Bronchial epithelial cell (primary cell): ENCODE measurements at regions not wholly inside any gene's neighbourhood (a gene's known extent, or its start where the extent isn't known, plus 50 kb on each side); places are given as distances from the start of the nearest gene placed in this dataset.

Source experiments
- DNase-seq: peaks from one replicate; pipeline ENCODE4 v3.0.0-alpha.2; 2010; ENCODE audit warnings: low read depth
- FAIRE-seq: peaks from 2 replicates; lab custom pipeline; 2011; peaks lifted over from hg19 to GRCh38; lab: Jason Lieb, UNC
- H3K27me3 ChIP-seq: 2 replicates; pipeline ENCODE4 v1.5.1; 2011; ENCODE audit warnings: low read length; ENCODE audit not compliant: control insufficient read depth, insufficient read depth
- H3K36me3 ChIP-seq: 2 replicates; pipeline ENCODE4 v1.5.1; 2011; ENCODE audit warnings: low read length; ENCODE audit not compliant: control insufficient read depth, insufficient read depth
- H3K4me3 ChIP-seq: 2 replicates; pipeline ENCODE4 v1.5.1; 2011; ENCODE audit warnings: mild to moderate bottlenecking, low read depth, low read length, control low read depth
- CTCF ChIP-seq: IDR thresholded peaks from 2 replicates; pipeline ENCODE4 v1.5.1; 2011; ENCODE audit warnings: mild to moderate bottlenecking, moderate library complexity, low read length, control low read depth, inconsistent platforms; ENCODE audit not compliant: insufficient read depth, severe bottlenecking

GRCh38 chr5:15137414-15137813 is 265.8 kb upstream of the ANKH start:
- Histone ChIP-seq H3K27me3 (no peaks in the 10 kb centered on the region), H3K36me3 (no peaks in the 10 kb centered on the region), H3K4me3 (no peak overlapping the region)
- no peak for DNase-seq
- no peak for TF ChIP-seq CTCF
- FAIRE-seq = no peak

- Histone ChIP-seq H3K27me3 (no peaks in the 10 kb centered on the region), H3K36me3 (no peaks in the 10 kb centered on the region), H3K4me3 (no peak overlapping the region)
- DNase-seq (no peak), FAIRE-seq (no peak)
- TF ChIP-seq CTCF = no peak
These were observed 264.1 kb upstream of the ANKH start for GRCh38 chr5:15135661-15136060.

GRCh38 chr5:15133456-15133965 is 261.9 kb upstream of the ANKH start:
- Histone ChIP-seq H3K27me3 (no peaks in the 10 kb centered on the region), H3K36me3 (no peaks in the 10 kb centered on the region), H3K4me3 (no peak overlapping the region)
- DNase-seq (no peak), FAIRE-seq (no peak)
- TF ChIP-seq CTCF = no peak

- no peak for TF ChIP-seq CTCF
- no peak overlapping the region for H3K4me3 ChIP-seq
- FAIRE-seq (no peak), DNase-seq (no peak)
- H3K27me3 ChIP-seq = no peaks in the 10 kb centered on the region
- no peaks in the 10 kb centered on the region for H3K36me3 ChIP-seq
These were observed 261.3 kb upstream of the ANKH start for GRCh38 chr5:15132816-15133405.

DNA sequence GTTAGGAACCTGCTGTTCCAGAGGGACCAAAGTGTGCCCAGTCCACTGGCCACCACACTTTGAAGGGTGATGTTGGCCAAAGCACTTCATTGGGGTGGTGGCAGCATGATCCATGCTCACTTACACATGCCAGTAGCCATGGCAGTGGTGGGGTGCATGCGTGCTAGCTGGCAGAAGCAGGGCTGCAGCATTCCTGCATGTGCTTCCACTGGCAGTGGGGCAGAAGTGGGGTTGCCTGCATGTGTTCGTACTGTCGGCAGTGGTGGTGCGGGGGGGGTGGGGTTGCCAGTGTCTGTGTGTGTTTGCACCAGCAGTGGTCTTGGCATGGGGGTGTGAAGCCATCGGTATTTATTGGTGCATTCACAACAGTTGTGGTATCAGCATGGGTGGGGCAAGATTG is 260.3 kb upstream of the ANKH start:
- Histone ChIP-seq H3K27me3 (no peaks in the 10 kb centered on the region), H3K36me3 (no peaks in the 10 kb centered on the region), H3K4me3 (no peak overlapping the region)
- no peak for TF ChIP-seq CTCF
- no peak for DNase-seq
- no peak for FAIRE-seq
